ENCODE measurements at regions not wholly inside any gene's neighbourhood (a gene's known extent, or its start where the extent isn't known, plus 50 kb on each side); places are given as distances from the start of the nearest gene placed in this dataset. TPM values are rescaled to one million over a fixed set of nuclear protein-coding genes. Genes with fewer than 3 reads are reported as not detected.

- Histone ChIP-seq H3K27me3 (ENCODE audit: control insufficient read depth, insufficient read depth, low read length) (no peaks in the 10 kb centered on the region), H3K36me3 (ENCODE audit: control insufficient read depth, insufficient read depth, low read length) (no peaks in the 10 kb centered on the region), H3K4me3 (ENCODE audit: low read depth, low read length) (no peak overlapping the region)
- no peak for TF ChIP-seq CTCF (IDR thresholded peaks at IDR 0.05; ENCODE audit: insufficient read depth, low read depth, low read length)
- no peak for DNase-seq (ENCODE audit: low read depth)
- ChIA-PET CTCF (no interaction called here), POLR2A (no interaction called here)
Observed at GRCh38 chr4:112994732-112995464, 54.6 kb upstream of the ANK2 start.

Small RNA genes in the stretch of these regions (small RNA-seq; reads per million reads assigned to genes)
- not detected for gene AC017007.1 (ENCODE audit: insufficient read length, low read depth, low replicate concordance)
- not detected for gene RF00019 (ENCODE audit: insufficient read length, low read depth, low replicate concordance)
